GM18907 (cell line): ENCODE measurements at regions not wholly inside any gene's neighbourhood (a gene's known extent, or its start where the extent isn't known, plus 50 kb on each side); places are given as distances from the start of the nearest gene placed in this dataset.

Experiments used
- ATAC-seq: cut with Tn5 transposase; IDR thresholded peaks from one replicate; pipeline ENCODE4 v1.9.1; 2021; ENCODE audit warnings: mild to moderate bottlenecking, moderate library complexity; ENCODE audit not compliant: unreplicated experiment

- ATAC-seq = no peak
Measured at GRCh38 chr15:62920682-62921502, 121.7 kb upstream of the TPM1 start.

GRCh38 chr15:62922514-62922913 is 120.0 kb upstream of the TPM1 start:
- no peak for ATAC-seq

- ATAC-seq = no peak
Measured at GRCh38 chr15:62925875-62926274, 116.7 kb upstream of the TPM1 start.

DNA sequence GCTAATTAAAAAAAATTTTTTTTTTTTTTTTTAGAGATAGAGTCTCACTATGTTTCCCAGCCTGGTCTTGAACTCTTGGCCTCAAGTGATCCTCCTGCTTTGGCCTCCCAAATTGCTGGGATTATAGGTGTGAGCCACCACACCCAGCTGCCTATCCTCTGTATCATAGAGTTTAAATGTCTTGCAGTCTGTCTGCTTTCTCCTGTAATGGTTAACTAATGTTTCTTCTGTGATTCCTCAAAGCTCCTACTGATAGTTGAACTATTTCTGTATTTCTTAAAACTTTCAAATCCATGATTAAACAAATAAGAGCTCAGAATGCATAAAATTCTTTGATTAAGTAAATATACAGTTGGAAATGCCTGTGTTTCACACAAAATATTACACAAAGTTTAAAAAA is 115.4 kb upstream of the TPM1 start:
- ATAC-seq = no peak

GRCh38 chr15:62927836-62928235 is 114.7 kb upstream of the TPM1 start:
- no peak for ATAC-seq

GRCh38 chr15:62928242-62928999 is 114.1 kb upstream of the TPM1 start:
- ATAC-seq = no peak

DNA sequence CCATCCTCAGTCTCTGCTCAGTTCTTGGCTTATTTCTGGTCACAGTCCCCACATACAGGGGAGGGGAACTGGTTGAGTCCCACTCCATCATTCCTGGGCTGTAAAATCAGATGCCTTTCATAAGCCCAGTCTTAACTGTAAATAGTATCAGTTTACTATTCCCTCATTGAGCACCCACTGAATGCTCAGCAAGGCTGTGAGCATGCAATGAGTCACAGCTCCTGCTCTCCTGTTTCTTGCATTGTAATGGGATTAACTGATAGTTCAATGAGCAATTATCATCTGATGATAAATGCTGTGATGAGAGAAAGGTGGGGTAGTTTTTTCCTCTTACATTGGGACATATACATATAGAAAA is 113.6 kb upstream of the TPM1 start:
- no peak for ATAC-seq

DNA sequence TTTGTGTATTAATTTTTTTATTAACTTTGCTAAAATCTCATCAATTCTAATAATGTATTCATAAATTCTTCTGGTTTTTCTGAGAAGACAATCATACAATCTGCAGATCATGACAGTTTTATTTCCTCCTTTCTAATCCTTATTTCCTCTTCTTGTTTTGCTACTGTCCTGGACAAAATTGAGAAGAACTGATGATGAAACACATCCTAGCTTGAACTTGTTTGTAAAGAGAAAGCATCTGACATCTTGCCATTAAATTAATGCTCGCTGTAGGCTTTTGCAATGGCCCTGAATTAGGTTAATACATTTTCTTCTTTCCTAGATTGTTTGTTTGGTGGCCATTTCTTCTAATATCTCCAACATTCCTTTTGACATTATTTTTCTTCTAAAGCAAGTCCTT is 110.9 kb upstream of the TPM1 start:
- no peak for ATAC-seq

DNA sequence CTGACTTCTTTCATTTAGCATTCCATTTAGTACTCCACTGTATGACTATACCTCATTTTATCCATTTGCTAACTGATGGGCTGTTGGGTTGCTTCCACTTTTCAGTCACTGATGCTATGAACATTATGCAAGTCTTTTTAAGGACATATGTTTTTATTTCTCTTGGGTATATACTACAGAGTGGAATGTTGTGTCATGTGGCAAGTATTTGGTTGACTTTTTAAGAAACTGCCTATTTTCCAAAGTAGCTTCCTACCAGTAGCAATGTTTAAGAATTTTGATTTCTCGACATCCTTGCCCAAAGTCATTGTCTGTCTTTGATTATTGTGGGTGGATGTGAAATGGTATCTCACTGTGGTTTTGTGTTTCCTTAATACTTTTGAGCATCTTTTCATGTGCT is 110.1 kb upstream of the TPM1 start:
- ATAC-seq = no peak

- no peak for ATAC-seq
Measured at GRCh38 chr15:62933386-62933785, 109.2 kb upstream of the TPM1 start.

DNA sequence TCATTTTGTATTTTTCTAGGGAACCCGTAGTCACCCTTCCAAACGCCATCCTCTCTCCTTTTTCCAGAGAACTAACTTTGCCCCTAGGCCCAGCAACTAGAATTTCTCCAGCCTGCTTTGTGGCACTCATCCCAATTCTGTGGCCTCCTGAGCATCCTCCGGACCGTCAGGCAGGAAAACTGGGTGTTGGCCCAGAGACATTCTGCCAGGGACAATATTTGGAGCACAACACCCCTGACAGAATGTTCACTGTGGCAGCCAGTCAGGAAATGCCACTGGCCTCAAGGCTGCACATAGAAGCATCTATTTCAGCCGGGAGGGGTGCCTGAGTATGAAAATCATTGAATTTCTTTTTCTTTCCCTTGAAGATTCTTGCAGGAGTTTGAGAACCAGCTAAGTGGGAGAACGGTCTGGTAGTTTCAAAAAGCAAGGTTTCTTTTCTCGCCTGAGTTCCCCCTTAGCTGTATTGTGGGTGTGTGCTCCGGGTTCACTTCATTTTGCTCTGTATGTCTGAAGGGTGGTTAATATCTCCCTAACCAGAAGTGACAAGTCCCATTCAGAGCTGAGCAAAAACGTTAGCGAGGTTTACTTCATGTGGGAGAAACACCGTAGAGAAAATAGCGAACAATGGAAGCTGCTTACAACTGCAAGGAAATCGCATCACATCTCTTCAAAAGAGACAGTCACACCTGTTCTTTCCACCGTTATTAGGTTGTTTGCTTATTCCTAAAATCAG is 108.1 kb upstream of the TPM1 start:
- no peak for ATAC-seq

DNA sequence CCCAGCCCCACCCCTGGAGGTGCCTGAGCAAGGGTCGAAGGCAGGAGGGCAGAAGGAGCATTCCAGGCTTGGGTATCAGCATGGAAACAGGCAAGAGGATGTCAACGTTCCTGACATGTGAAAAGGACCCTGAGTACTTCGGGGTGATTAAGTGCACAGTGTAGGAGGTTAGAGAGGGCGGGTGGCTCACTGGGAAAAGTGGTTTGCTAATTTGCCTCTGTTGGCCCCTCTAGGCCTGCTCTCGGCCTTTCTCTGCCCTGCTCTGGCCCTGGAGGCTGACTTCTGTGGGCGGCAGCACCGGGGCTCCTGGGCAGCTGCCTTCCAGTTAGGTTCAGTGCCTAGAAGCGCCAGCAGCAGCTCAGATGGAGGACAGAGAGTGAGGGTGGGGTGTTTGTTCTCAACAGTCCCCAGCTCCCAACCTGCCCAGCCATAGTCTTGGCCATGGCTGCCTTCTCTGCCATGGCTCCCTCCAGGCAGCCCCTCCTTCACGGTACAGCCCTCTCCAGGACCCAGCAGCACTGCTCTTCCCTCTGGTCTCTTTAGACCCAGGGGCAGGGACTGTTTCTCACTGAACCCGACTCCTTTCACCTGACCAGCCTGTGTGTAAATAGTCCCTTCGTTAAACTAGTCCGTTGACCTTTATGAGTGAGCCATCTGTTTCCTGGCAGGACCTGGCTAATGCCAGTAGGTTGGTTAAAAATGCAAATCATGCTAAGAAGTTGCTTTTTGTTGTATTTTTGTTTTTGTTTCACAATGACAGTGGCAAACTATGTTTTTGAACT is 107.1 kb upstream of the TPM1 start:
- no peak for ATAC-seq

- ATAC-seq = no peak
Measured at GRCh38 chr15:62938825-62939224, 103.7 kb upstream of the TPM1 start.

DNA sequence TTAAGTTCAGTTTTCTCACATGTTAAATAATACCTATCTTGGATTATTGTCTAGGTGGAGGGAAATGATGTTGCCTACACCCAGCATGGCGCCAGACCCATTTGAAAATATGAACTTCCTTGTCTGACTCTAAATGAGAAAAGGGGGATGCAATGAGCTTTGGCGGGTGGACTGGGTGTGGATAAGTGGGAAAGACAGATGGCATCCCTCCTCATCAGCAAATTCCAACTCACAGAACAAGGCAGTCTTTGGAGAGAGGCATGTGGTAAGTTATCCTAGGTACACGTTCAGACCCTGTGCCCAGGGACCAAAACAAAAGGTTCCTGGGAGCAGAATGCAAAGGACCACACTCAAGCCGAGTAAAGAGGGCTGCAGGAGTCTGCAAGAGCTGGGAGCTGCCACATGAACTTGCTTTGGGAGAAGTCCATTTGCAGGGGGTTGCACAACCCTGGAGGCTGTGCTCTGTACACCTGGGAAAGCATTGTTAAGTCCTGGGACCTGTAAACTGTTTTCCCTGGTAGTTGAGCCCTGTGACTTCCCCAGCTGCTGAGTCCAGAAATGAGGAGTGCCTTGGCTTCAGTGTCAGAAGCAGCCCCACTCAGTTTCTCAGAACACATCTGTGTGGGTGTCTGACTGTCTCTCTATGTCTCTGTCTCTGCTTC is 102.3 kb upstream of the TPM1 start:
- ATAC-seq = no peak

- no peak for ATAC-seq
Measured at GRCh38 chr15:62940755-62941361, 101.7 kb upstream of the TPM1 start.

GRCh38 chr15:62941699-62942098 is 100.8 kb upstream of the TPM1 start:
- no peak for ATAC-seq

DNA sequence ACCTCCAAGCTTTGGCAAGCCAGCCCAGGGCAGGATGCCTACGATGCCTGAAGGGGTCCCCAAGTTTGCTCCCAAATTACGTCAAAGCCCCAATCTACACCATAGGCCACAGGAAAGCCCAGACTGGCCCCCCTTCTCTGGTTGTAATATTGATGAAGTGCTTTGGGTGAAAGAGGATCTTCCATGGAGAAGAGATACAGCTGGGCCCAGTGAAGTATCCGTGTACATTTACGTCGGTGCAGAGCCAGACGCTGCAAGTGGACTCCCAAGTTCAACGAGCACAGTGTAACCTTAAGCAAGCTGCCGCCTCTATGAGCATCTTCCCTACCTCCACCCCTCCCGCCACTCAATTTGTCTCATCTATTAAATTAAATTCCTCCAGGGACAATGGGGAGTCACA is 100.1 kb upstream of the TPM1 start:
- no peak for ATAC-seq

GRCh38 chr15:62945063-62945462 is 97.5 kb upstream of the TPM1 start:
- ATAC-seq = no peak

DNA sequence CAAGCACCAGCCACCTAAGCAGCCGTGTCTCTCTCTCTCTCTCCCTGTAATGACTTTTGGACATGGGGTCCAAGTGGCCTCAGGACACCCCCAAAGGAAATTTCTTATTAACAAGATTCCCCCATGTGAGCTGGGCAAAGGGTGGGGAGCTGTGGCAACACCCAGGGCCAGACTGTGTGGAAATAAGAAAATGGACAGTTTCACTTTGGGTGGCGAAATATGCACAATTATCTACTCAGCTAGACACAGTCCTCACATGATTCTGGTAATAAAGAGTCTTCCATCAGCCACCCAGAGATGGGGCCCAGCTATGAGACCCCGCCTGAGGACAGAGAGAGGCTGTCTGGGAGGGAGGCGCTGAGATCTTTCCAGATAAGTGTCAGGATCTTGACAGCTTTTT is 96.8 kb upstream of the TPM1 start:
- no peak for ATAC-seq

GRCh38 chr15:62946940-62947339 is 95.6 kb upstream of the TPM1 start:
- no peak for ATAC-seq
